ENCODE measurements at regions not wholly inside any gene's neighbourhood (a gene's known extent, or its start where the extent isn't known, plus 50 kb on each side); places are given as distances from the start of the nearest gene placed in this dataset.

DNA sequence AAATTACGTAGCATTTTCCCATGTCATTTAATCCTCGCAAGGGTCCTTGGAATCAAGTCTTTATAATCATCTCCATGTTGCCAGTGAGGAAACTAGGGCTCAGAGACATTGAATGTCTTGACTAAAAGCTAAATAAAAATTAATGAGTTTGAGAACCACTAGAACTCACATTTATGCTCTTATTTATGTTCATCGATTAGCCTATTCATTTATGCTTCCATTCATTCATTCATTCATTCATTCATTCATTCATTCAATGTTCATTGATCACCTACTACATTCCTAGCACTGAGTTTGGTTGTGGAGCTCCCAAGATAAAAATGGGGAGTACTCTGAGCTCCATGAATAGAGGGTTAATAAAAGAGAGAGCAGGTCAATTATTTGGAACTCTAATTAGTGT is 59.7 kb downstream of the KCNA1 start:
- H3K27me3 ChIP-seq: no peaks in the 10 kb centered on the region
- TF ChIP-seq POLR2A (IDR thresholded peaks at IDR 0.05): no peak
- TF ChIP-seq, protein P1, sequence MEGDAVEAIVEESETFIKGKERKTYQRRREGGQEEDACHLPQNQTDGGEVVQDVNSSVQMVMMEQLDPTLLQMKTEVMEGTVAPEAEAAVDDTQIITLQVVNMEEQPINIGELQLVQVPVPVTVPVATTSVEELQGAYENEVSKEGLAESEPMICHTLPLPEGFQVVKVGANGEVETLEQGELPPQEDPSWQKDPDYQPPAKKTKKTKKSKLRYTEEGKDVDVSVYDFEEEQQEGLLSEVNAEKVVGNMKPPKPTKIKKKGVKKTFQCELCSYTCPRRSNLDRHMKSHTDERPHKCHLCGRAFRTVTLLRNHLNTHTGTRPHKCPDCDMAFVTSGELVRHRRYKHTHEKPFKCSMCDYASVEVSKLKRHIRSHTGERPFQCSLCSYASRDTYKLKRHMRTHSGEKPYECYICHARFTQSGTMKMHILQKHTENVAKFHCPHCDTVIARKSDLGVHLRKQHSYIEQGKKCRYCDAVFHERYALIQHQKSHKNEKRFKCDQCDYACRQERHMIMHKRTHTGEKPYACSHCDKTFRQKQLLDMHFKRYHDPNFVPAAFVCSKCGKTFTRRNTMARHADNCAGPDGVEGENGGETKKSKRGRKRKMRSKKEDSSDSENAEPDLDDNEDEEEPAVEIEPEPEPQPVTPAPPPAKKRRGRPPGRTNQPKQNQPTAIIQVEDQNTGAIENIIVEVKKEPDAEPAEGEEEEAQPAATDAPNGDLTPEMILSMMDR (IDR thresholded peaks at IDR 0.05 in 4 of 5, conservative IDR thresholded peaks at IDR 0.05 in 1 of 5): no peak
- H3K9me3 ChIP-seq: no peaks in the 10 kb centered on the region
- intact Hi-C loops (cut with DNase I; ENCODE audit: low total_unique reads) (no loop called here), in situ Hi-C loops (cut with MboI; ENCODE audit: low sequenced_read_pairs in 4 of 4) (no loop called here)
- no peaks in the 10 kb centered on the region for H3K36me3 ChIP-seq
- DNase-seq (no peak), ATAC-seq (no peak)
- H3K4me1 ChIP-seq: no peaks in the 10 kb centered on the region
- H3K4me3 ChIP-seq: no peak overlapping the region
- no peak overlapping the region for H3K27ac ChIP-seq

DNA sequence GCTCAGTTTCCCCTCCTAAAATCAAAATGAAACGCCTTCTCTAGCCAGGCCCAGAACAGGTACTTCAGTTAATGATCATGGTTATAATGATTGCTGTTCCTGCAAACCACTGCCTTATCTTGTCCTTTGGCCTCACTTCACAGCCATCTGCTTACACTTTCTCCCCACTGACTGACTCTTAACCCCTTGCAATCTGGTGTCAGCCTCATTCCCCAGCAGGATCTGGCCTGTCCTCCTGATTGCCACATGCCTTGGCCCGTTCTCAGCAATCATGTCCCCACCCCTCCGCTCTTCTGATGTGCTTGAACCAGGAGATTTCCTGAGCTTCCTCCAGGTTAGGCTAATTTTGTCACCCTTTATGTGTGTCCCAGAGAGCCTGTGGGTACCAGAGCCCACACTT is 64.5 kb downstream of the KCNA1 start:
- Histone ChIP-seq H3K27ac (no peak overlapping the region), H3K36me3 (no peaks in the 10 kb centered on the region), H3K9me3 (no peaks in the 10 kb centered on the region), H3K4me3 (no peak overlapping the region), H3K4me1 (no peaks in the 10 kb centered on the region), H3K27me3 (peaks cover 0 to 13% (median 1%) of the 10 kb centered on the region in 3 donors)
- intact Hi-C loops (cut with DNase I; ENCODE audit: low total_unique reads) (no loop called here), in situ Hi-C loops (cut with MboI; ENCODE audit: low sequenced_read_pairs in 4 of 4) (no loop called here)
- no peak for TF ChIP-seq POLR2A (IDR thresholded peaks at IDR 0.05)
- TF ChIP-seq, protein P1 (IDR thresholded peaks at IDR 0.05 in 4 of 5, conservative IDR thresholded peaks at IDR 0.05 in 1 of 5): no peak
- ATAC-seq: no peak
- no peak for DNase-seq

DNA sequence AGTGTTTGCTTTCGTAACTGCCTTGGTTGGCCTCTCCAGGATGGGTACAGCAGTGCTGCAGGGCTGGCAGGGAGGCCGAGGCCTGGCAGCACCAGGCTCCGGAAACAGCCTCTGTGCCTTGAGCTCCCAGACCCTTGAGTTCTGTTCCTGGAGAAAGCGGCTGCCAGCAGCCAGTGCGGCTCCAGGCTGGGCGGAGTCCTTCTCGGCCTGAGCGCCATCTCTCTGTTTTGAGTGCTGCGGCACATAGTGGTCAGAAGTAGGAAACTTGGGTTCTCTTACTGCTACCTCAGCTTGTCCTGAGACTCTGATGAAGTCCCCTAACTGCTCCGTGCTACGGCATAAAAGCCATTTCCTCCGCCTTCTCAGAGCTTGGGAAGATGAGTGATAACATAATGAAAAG is 65.9 kb downstream of the KCNA1 start:
- Histone ChIP-seq H3K9me3 (no peaks in the 10 kb centered on the region), H3K4me3 (no peak overlapping the region), H3K27me3 (peaks cover 0 to 18% (median 12%) of the 10 kb centered on the region in 3 donors), H3K36me3 (no peaks in the 10 kb centered on the region), H3K4me1 (no peaks in the 10 kb centered on the region), H3K27ac (no peak overlapping the region)
- DNase-seq: no peak
- in situ Hi-C loops (cut with MboI; ENCODE audit: low sequenced_read_pairs in 4 of 4) (no loop called here), intact Hi-C loops (cut with DNase I; ENCODE audit: low total_unique reads) (no loop called here)
- no peak for TF ChIP-seq POLR2A (IDR thresholded peaks at IDR 0.05)
- TF ChIP-seq, protein P1 (IDR thresholded peaks at IDR 0.05 in 4 of 5, conservative IDR thresholded peaks at IDR 0.05 in 1 of 5): no peak
- ATAC-seq: no peak

DNA sequence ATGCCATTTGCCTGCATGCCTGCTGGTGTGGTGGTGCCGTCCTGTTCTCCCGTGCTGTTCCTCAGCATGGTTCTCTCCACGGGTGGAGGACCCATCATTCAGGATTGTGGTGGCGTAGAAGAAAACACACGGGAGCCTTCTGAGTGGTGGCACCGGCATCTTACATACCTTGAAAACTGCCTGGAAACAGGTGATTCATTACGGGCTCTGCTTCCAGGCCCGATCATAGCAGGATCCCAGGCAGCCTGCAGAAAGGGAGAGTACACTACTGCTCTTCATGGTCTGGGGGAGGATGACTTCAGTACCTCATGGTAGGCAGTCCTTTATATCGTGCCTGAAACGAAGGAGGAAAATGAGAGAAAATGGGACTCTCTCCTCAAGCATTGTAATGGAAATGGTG is 66.6 kb upstream of the KCNA5 start:
- ATAC-seq (no peak), DNase-seq (no peak)
- peaks cover 0 to 18% (median 12%) of the 10 kb centered on the region in 3 donors for H3K27me3 ChIP-seq

More for the DNA sequence above, 66.6 kb upstream of the KCNA5 start:
- Histone ChIP-seq H3K36me3 (no peaks in the 10 kb centered on the region), H3K27ac (no peak overlapping the region), H3K9me3 (no peaks in the 10 kb centered on the region), H3K4me3 (no peak overlapping the region), H3K4me1 (no peaks in the 10 kb centered on the region)
- TF ChIP-seq, protein P1 (IDR thresholded peaks at IDR 0.05 in 4 of 5, conservative IDR thresholded peaks at IDR 0.05 in 1 of 5): no peak
- TF ChIP-seq POLR2A (IDR thresholded peaks at IDR 0.05): no peak
- in situ Hi-C loops (cut with MboI; ENCODE audit: low sequenced_read_pairs in 4 of 4): no loop called here
- intact Hi-C loops (cut with DNase I; ENCODE audit: low total_unique reads): no loop called here
